Activated CD8-positive, alpha-beta T cell treated with anti-CD3 and anti-CD28 coated beads for 36 hours (primary cell): ENCODE measurements at regions not wholly inside any gene's neighbourhood (a gene's known extent, or its start where the extent isn't known, plus 50 kb on each side); places are given as distances from the start of the nearest gene placed in this dataset.

Experiments used
- ATAC-seq: fragments of 200-7000 bp; cut with Tn5 transposase; one replicate; pipeline ENCODE4 v1.10.0; 2021; ENCODE audit warnings: mild to moderate bottlenecking, moderate library complexity
- CTCF ChIA-PET: fragments of 350-600 bp; sonication (Branson Sonifier 250); formaldehyde crosslinking; loops from one replicate; lab custom pipeline; 2021; ENCODE audit warnings: antibody characterized with exemption; lab: Charles Lee
- POLR2A ChIA-PET: fragments of 350-600 bp; sonication (Branson Sonifier 250); formaldehyde crosslinking; loops from one replicate; lab custom pipeline; 2021; ENCODE audit warnings: antibody characterized with exemption; lab: Charles Lee
- DNase-seq: peaks from one replicate; pipeline ENCODE4 v3.0.0-alpha.2; 2020
- H3K27ac Mint-ChIP-seq: one replicate; pipeline ENCODE4 v1.8.0; 2021; ENCODE audit warnings: mild to moderate bottlenecking, mixed read lengths
- H3K27me3 Mint-ChIP-seq: one replicate; pipeline ENCODE4 v1.8.0; 2021; ENCODE audit warnings: mixed read lengths
- H3K36me3 Mint-ChIP-seq: one replicate; pipeline ENCODE4 v1.8.0; 2021; ENCODE audit warnings: low read depth, mixed read lengths
- H3K4me1 Mint-ChIP-seq: one replicate; pipeline ENCODE4 v1.8.0; 2021; ENCODE audit warnings: low read depth, mixed read lengths
- H3K4me3 Mint-ChIP-seq: one replicate; pipeline ENCODE4 v1.8.0; 2021; ENCODE audit warnings: mild to moderate bottlenecking, moderate library complexity, mixed read lengths
- H3K9me3 Mint-ChIP-seq: one replicate; pipeline ENCODE4 v1.8.0; 2021; ENCODE audit warnings: mixed read lengths
- intact Hi-C: fragments of 100-400 bp; cut with micrococcal nuclease; formaldehyde crosslinking; loops from one replicate; pipeline ENCODE4 v1.10.0; 2022
- TF ChIP-seq, protein P1 (sequence below): fragments of 200-600 bp; IDR thresholded peaks from one replicate; pipeline ENCODE4 v1.8.0; 2022; ENCODE audit warnings: antibody characterized with exemption, mild to moderate bottlenecking

DNA sequence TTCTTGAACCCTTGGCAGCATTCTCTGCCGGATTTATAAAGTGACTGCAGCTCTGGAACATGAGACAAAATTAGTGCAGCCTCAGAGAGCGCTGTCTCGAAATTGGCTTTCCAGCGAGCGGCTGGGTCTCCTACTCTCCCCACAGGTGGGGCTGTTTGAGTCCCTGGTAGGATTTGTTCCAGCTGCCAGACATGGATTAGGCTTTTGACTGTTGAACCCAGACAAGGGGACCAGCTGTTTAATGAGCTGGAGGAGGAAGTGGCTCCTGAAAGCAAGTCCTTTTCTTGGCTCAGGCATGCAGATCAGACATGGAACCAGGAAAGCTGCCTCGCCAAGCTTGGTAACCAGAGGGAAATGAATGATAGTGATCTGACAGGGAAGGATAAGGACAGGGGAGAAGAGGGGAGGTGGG lies 69.6 kb downstream of the UBIAD1 start:
- DNase-seq (no peak), ATAC-seq (no peak)
- intact Hi-C loops: no loop called here
- ChIA-PET CTCF (no interaction called here), POLR2A (no interaction called here)
- TF ChIP-seq, protein P1, sequence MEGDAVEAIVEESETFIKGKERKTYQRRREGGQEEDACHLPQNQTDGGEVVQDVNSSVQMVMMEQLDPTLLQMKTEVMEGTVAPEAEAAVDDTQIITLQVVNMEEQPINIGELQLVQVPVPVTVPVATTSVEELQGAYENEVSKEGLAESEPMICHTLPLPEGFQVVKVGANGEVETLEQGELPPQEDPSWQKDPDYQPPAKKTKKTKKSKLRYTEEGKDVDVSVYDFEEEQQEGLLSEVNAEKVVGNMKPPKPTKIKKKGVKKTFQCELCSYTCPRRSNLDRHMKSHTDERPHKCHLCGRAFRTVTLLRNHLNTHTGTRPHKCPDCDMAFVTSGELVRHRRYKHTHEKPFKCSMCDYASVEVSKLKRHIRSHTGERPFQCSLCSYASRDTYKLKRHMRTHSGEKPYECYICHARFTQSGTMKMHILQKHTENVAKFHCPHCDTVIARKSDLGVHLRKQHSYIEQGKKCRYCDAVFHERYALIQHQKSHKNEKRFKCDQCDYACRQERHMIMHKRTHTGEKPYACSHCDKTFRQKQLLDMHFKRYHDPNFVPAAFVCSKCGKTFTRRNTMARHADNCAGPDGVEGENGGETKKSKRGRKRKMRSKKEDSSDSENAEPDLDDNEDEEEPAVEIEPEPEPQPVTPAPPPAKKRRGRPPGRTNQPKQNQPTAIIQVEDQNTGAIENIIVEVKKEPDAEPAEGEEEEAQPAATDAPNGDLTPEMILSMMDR: no peak
- Mint-ChIP-seq H3K4me3 (no peak overlapping the region), H3K27me3 (peaks cover 18% of the 10 kb centered on the region), H3K36me3 (no peaks in the 10 kb centered on the region), H3K27ac (no peak overlapping the region), H3K9me3 (no peaks in the 10 kb centered on the region), H3K4me1 (peaks cover 5% of the 10 kb centered on the region)

DNA sequence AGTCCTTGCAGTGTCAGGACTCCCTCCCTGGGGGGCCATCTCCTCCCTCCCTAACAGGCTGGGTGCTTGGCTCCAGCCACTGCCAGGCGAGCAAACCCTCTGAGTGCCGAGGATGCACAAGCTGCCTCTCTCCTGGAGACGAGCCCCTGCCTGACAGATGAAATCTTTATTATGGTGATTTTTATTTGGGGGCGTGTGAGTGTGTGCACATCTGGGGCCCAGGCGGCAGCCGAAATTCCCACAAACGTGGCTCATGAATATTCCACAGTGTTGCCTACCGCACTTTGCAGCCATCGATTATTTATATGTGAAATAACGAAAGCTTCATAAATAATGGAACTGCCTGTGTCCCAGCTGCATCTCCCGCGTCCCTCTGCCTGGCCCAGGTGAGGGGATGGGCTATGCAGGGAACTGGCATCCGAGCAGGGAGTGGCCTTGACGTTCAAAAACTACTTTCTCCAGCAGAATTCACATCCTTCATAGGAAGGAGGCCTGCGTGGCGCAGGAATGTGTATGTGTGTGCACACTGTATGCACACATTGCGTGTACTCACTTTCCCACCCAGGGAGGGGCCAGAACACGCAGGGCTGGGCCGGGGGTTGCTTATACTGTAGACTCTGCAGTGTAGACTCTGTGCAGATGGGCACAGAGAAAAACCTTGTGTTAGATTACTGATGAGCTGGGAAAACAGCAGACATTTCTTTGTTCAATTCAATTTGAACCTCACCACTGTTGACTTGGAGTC lies 73.1 kb downstream of the UBIAD1 start:
- H3K27me3 Mint-ChIP-seq: no peaks in the 10 kb centered on the region
- peaks cover 4% of the 10 kb centered on the region for H3K9me3 Mint-ChIP-seq
- intact Hi-C loops: no loop called here
- ChIA-PET CTCF (interaction anchor here (0.7 kb wide), 1 partner anchor 8 kb away, joined by 3 read pairs; no protein-coding TSS in a partner anchor), POLR2A (no interaction called here)
- no peak for ATAC-seq
- DNase-seq: no peak
- peaks cover 7% of the 10 kb centered on the region for H3K4me1 Mint-ChIP-seq
- no peak overlapping the region for H3K27ac Mint-ChIP-seq
- H3K4me3 Mint-ChIP-seq: no peak overlapping the region
- TF ChIP-seq, protein P1: no peak
- no peaks in the 10 kb centered on the region for H3K36me3 Mint-ChIP-seq

DNA sequence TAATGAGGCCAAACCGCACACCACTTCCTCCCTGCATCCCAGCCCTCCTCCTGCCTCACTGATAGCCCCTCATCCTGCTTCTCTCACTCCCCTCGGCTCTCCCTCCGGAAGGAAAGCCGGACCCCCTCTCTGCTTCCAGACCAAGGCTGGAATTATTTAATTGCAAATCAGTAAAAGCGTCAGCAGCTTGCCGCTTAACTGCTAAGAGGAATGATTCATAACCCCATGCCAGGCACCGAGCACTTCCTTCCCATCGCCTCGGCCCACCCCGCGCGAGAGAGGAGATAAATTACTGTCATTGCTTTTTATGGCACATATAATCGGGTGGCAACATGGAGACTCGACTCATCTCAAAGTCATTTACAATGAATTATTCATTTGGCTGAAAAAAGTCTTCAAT lies 77.3 kb downstream of the UBIAD1 start:
- no peak overlapping the region for H3K27ac Mint-ChIP-seq
- peaks cover 21% of the 10 kb centered on the region for H3K4me1 Mint-ChIP-seq
- ATAC-seq: no peak
- no peaks in the 10 kb centered on the region for H3K36me3 Mint-ChIP-seq
- peaks cover 16% of the 10 kb centered on the region for H3K9me3 Mint-ChIP-seq
- no peak overlapping the region for H3K4me3 Mint-ChIP-seq
- intact Hi-C loops: no loop called here
- no peak for DNase-seq
- H3K27me3 Mint-ChIP-seq: peaks cover 7% of the 10 kb centered on the region
- TF ChIP-seq, protein P1: no peak
- ChIA-PET POLR2A (no interaction called here), CTCF (no interaction called here)

DNA sequence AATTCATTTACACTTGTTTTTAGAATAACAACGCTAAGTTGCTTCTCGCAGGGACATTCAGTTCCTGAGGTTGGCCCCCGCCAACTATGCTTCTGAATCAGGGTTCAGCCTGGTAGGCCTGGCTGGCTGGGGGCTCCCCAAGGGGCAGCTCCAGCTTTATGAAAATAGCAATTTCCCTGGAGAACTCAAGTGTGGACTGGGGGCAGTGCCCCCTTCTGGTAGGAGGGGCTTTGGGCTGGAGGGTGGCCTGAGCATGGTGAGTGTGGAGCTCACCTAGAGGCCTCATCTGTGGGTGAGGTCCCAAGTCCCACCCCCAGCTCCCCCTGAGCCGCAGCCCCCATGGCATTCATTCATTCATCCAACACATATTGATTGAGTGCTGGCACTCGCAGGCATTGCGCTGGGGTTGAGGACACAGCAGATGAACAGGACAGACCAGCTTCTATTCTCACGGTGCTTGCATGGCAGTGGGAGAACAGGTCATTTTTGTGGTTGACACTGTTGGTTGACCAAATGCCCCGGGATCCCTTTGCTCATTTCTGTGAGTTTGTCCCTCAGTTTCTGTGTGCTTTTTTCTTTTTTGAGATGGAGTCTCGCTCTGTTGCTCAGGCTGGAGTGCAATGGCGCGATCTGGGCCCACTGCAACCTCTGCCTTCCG lies 79.2 kb downstream of the UBIAD1 start:
- H3K27me3 Mint-ChIP-seq: peaks cover 11% of the 10 kb centered on the region
- ChIA-PET POLR2A (interaction anchor here (0.6 kb wide), 1 partner anchor 87 kb away, joined by 3 read pairs; no protein-coding TSS in a partner anchor), CTCF (interaction anchor here (0.9 to 1.0 kb wide), 2 partner anchors 12 to 13 kb away, joined by 3 read pairs; no protein-coding TSS in a partner anchor)
- TF ChIP-seq, protein P1: no peak
- H3K27ac Mint-ChIP-seq: no peak overlapping the region
- no peak overlapping the region for H3K4me3 Mint-ChIP-seq
- no peaks in the 10 kb centered on the region for H3K36me3 Mint-ChIP-seq
- peaks cover 22% of the 10 kb centered on the region for H3K4me1 Mint-ChIP-seq
- no peak for DNase-seq
- peaks cover 16% of the 10 kb centered on the region for H3K9me3 Mint-ChIP-seq
- no peak for ATAC-seq
- intact Hi-C loops: no loop called here
